GM21619 (cell line): ENCODE measurements at regions not wholly inside any gene's neighbourhood (a gene's known extent, or its start where the extent isn't known, plus 50 kb on each side); places are given as distances from the start of the nearest gene placed in this dataset.

Source experiments
- ATAC-seq: cut with Tn5 transposase; IDR thresholded peaks from one replicate; pipeline ENCODE4 v1.9.1; 2021; ENCODE audit not compliant: unreplicated experiment

DNA sequence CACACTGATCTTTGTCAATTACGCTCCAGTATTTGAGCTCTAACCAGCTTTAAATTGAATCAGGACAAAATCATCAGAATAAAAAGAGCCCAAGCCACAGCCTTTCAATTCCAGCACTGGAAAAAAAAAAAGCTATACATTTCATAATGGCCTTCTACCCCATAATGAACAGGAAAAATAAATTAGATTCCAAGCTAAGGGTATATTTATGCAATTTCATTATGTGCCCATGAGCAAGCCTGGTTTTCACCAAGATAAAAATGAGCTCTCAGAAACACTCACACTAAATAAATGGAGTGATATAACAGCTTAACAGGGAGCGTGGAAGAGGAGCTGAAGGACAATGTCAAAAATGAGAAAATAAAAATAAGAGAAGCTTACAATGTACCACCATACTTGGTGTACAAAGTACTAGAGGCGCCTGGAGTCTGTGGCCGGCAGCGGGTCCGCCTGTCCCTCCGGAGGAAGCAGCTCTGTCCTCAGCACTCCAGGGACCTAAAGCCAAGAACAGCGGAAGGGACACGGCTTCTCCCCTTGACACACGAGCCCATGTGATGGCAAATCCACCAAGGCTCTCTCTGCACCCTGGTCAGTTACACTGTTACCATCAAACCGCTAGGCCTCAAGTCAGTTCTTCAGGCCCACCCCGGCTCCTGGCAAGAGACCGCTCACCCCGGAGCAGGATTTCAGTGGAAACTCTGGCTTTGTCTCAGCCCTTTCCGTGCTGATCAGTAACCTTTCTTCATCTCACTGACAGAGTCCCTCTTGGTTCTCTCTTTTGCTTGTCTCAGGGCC lies 69.6 kb downstream of the RBFOX3 start:
- no peak for ATAC-seq

DNA sequence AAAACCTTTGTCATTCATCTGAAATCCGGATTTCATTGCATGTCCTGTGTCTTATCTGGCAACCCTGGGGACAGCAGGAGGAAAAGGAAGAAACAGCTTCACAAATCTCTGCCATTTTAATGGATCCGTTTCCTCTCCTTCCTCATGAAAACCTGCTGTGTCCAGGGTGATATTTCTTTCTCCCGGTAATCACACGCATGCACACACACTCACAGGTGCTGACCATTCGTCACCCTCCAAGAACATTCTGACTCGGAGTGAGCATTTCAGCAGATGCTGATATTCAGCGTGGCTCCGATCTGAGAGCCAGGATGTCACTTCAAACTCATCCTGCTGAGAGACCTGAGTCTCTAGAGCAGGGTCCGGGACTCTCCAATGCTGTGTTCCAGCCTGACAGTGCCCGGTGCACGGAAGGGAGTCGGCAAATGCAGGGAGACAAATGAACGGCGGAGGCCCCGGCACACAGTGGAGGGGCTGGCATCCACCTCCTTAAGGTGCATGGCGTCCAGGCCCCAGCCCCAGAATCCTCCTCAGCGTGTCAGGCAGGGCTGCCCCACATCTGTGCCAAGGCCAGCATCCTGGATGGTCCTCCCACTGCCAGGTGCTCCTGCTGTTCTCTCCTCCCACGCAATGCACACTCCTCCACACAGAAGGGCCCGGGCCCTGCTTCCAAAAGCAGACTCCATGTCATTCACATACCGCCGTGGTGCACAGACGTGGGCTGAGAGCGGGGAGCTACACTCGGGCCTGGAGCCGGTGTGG lies 70.7 kb downstream of the RBFOX3 start:
- ATAC-seq = no peak

- no peak for ATAC-seq
Observed at GRCh38 chr17:79538291-79538690, 72.6 kb downstream of the RBFOX3 start.

- ATAC-seq = no peak
Observed at GRCh38 chr17:79537686-79538085, 73.2 kb downstream of the RBFOX3 start.

DNA sequence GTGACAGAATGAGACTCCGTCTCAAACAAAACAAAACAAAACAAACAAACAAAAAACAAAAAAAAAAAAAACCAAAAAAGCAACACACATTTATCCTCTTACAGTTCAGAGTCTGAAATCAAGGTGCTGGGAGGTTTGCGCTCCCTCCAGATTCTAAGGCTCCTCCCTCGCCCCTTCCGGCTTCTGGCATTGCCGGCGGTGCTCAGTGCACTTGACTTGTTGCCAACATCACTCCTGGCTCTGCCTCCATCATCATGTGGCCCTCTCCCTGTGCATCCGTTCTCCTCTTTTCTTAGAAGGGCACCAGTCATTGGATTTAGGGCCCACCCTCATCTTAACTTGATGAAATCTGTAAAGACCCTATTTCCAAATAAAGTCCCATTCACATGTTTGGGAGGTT lies 73.8 kb downstream of the RBFOX3 start:
- no peak for ATAC-seq

DNA sequence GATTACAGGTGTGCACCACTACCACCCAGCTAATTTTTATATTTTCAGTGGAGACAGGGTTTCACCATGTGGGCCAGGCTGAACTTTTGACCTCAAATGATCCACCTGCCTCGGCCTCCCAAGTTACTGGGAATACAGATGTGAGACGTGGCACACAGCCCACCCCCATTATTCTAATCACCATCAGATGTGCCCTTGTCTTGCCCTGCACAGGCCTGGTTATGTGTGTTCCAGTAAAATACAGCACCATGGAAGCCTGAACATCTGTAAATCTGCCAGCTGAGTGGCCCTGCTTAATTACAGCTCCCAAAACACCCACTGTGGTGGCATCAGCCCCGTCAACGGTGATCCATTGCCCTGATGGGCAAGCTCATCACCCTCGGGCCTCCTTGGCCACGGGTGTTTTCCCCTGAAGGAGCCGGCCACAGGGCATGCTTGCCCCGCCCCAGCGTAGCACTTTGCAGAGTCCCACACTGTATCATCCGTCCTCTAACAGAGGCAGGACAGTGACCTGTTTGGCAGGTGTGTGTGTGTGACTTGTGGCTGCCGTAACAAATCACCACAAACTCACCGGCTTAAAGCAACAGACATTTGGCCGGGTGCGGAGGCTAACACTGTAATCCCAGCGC lies 74.5 kb downstream of the RBFOX3 start:
- no peak for ATAC-seq

- ATAC-seq = no peak
Observed at GRCh38 chr17:79535728-79536025, 75.2 kb downstream of the RBFOX3 start.

DNA sequence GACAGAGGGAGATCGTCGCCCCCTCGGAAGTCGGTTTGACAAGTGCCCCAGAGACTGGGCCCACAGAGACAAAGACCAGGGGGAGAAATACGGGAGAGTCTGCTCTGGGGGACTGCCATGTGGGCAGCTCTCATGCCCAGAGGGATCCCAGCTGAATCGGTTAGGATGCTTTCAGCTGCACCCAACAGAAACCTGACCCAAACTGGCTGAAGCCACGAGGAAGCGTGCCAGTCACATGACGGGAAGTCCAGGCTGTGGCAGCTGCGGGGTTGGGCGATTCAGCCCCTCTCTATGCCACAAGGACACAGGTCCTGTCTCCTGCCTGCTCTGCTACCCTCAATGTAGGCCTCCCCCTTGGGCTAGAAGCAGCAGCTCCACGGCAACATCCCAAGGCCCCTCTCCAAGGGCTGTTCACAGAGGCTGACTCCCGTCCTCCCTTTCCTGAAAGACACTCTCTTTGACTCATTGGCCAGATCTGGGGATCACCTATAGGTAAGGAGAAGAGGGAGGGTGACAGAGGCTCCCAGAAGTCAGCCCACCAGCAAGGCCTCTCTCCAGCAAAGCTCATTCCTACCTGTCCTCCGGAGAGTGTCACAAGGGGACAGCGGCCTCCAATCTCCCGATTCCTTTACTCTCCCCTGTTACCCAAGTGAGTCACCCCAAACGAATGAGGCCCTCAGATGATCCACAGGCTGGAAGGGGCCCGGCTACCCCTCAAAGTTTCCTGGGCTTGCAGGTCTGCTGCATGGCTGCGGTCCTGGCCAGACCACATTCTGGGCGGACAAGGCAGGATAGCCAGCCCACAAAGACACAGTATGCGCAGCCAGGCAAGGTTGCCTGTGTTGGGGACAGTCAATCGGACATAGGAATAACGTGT lies 75.8 kb downstream of the RBFOX3 start:
- ATAC-seq = no peak

DNA sequence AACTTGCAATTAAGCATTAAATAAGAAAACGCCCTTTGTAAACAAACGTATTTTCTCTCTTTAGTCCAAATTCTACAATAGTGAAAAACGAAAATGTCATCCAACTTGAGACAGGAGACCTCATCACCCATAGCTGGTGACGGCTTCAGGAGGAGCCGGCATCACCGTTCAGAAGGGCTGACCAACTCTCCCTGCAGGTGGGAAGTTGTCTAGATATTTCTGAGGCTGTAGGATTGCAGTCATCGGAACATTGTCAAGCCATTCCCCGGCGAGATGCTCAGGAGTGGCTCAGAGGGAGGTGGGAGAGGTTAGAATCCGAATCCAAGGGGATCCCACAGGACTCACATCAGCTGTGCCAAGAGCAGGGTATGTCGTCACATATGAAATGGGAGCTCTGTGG lies 76.7 kb downstream of the RBFOX3 start:
- ATAC-seq = no peak

DNA sequence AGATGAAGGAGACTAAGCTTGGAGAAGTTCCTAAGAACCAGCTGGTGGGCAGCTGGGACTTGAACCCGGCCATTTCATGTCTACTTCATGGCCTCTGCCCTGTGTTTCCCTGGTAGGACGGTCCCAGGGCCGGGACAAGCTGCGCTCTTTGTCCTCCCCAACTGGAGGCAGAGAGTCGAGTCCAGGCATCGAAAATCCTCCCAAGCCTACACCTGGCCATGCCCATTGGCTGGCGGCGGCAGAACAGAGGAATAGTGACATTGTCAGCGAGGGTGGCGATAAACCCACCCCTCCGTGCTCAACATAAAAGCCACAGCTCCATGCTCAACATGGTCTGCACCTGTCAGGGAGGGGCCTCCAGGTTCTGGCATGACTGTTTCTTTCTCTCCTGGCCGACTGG lies 77.7 kb downstream of the RBFOX3 start:
- ATAC-seq = no peak

DNA sequence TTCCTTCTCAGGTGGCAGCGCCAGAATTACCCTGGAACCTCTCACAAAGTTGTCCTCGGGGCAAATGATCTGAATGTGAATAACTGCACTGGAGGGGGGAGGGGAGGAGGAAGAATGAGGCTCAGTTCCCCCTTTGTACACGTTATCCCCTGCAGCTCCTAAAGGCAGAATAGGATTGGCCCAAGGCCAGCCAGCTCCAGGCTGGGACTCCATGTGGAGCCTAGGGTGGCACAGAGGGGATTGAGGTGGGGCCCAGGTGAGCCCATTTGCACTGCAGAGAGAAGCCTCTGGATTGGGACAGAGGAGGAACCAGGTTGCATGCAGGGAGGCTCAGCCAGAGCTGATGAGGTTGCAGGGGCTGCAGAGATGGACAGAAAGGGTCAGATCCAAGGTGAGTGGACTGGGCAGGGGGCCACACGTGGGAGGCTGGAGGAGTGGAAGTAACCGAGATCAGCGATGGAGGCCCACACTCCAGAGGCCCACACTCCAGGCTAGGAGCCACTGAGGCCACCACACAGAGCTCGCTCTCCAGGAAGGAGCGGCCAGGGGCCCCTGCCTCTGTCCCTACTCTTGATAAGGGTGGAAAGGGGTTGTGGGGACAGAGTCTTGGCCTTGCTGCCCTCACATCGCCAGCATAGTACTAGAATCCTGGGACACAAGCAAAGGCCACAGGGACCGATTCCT lies 78.6 kb downstream of the RBFOX3 start:
- no peak for ATAC-seq

DNA sequence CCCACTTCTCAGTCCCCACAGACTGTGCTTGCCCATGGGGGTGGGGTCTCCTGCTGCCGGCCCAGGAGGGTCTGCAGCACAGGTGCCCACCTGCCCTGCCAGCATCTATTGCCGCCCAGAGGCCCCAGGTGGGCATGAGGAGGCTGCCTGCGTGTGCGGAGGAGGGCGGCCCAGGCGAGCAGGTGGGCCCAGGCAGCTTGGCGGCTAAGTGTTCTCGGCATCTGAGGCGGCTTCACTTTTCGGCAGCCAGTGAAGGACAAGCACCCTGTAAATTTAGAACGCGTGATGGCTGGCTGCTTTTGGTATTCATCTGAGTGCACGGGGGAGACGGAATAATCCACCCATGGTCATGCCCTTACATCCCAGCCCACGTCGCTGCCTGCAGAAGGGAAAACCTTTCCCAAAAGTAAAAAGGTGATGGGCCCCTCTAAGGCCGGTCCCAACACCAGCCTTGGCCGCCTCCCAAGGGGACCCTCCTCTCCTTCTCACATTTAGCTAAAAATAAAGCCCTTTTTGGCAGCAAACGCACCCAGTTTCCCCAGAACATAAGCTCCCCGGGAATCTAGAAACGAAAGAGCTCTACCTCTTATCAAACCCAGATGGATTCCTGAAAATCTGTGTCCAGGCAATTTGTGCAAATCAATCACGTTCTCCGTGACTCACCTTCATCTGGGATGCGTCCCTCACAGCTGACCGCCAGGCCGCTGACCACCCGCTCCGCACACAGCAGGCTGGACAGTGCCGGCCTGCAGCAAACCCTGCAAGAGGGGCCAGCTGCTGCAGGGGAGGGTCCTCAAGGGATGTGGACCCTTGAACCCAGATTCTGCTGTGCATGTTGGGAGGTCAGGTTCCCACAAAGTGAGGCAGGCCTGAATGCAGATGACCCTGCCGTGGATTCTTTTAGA lies 79.4 kb downstream of the RBFOX3 start:
- ATAC-seq = no peak

- ATAC-seq = no peak
Observed at GRCh38 chr17:79530361-79531105, 80.3 kb downstream of the RBFOX3 start.

- ATAC-seq = no peak
Observed at GRCh38 chr17:79529661-79530081, 81.2 kb downstream of the RBFOX3 start.

GRCh38 chr17:79528592-79529125 lies 82.2 kb downstream of the RBFOX3 start:
- no peak for ATAC-seq

DNA sequence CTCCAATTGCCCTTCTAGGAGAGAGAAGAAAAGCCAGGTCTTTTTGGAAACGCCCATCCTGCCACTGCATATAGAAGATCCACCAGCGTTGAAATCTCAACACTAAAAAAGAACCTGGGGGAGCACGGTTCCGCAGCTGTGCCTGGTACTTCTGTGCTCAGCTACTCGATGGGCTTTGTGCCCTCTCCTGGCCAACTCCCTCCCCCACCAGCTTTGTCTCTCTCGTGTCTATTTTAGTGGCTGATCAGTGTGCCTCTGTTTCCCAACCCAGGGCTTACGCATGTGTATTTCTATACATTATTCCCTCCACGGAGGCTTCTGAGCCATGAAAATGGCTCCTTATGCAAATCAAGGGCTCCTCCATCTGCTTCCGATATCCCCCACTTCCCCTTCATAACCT lies 83.5 kb downstream of the RBFOX3 start:
- ATAC-seq = no peak

DNA sequence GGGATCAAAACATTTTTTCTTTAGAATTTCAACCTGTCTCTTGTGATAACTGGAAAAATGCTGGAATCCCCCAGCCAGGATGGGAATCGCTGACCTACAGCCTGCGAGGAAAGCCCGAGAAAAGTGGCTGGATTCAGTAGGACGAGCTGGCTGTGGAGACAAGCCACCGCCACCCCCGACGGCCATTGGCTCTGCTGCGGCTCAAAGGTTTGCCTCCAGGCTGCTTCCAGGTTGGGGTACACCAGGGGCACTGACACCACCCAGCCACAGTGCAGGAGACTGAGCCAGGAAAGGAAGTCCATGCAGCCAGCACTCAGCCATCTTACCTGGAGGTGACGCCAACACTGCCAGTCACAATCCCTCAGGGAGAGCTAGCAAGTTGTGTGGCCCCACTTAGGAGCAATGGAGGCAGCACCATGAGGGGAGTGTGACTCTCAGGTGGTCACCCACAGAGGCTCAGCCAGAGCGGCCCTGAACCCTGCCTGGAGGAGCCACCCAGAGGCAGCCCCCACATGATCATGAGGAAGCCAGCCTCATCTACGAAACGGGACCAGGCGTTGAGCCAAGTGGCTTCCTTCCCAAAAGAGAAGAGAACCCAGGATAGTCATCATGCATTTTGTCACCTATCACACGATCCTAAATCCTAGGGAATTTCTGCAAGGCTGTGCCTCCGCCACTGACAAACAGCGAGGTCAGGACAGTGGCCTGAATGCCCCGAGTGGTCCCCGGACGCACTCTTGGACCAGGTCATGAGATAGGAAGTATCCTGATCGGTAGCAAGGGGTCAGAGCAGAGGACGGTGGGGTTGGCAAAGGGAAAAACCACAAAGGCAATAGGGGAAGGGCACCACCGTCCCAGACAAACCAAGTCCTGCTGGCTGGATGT lies 84.8 kb downstream of the RBFOX3 start:
- ATAC-seq = no peak
